NCI-H1417 (cell line): ENCODE measurements at regions not wholly inside any gene's neighbourhood (a gene's known extent, or its start where the extent isn't known, plus 50 kb on each side); places are given as distances from the start of the nearest gene placed in this dataset.

Experiments
- DNase-seq, 3 experiments: peaks; one replicate each; lab custom pipeline; 2025; lab: John Stamatoyannopoulos, UW

- peak in 2 of 3 experiments; percentile 37 to 79 for DNase-seq
Measured at GRCh38 chr3:187618722-187619121, 51.5 kb downstream of the SST start.

GRCh38 chr3:187617213-187617612 lies 53.0 kb downstream of the SST start:
- no peak for DNase-seq

- DNase-seq: peak; percentile 32 to 76 (median 63)
Measured at GRCh38 chr3:187616307-187616972, 53.8 kb downstream of the SST start.

GRCh38 chr3:187615630-187616029 lies 54.6 kb downstream of the SST start:
- DNase-seq: no peak

- no peak for DNase-seq
Measured at GRCh38 chr3:187612656-187613055, 57.5 kb downstream of the SST start.

- DNase-seq: no peak
Measured at GRCh38 chr3:187610981-187611511, 59.1 kb downstream of the SST start.

- no peak for DNase-seq
Measured at GRCh38 chr3:187594272-187594671, 75.9 kb downstream of the SST start.

- DNase-seq: no peak
Measured at GRCh38 chr3:187593451-187593850, 76.7 kb downstream of the SST start.

GRCh38 chr3:187590861-187591576 lies 79.2 kb downstream of the SST start:
- DNase-seq: no peak

- DNase-seq: no peak
Measured at GRCh38 chr3:187587076-187587475, 83.1 kb downstream of the SST start.

GRCh38 chr3:187586226-187586625 lies 84.0 kb downstream of the SST start:
- DNase-seq: no peak

- DNase-seq: no peak
Measured at GRCh38 chr3:187572441-187572840, 97.8 kb downstream of the SST start.

- DNase-seq: no peak
Measured at GRCh38 chr3:187571701-187572100, 98.5 kb downstream of the SST start.

- DNase-seq: no peak
Measured at GRCh38 chr3:187570776-187571175, 99.4 kb downstream of the SST start.

GRCh38 chr3:187568171-187568570 lies 102.0 kb downstream of the SST start:
- no peak for DNase-seq

GRCh38 chr3:187567661-187568121 lies 102.5 kb downstream of the SST start:
- DNase-seq: no peak

GRCh38 chr3:187567021-187567420 lies 103.2 kb downstream of the SST start:
- DNase-seq: no peak

- no peak for DNase-seq
Measured at GRCh38 chr3:187565701-187566100, 104.5 kb downstream of the SST start.

- no peak for DNase-seq
Measured at GRCh38 chr3:187558990-187559389, 111.2 kb downstream of the SST start.

GRCh38 chr3:187551416-187551815 lies 118.8 kb downstream of the SST start:
- DNase-seq: no peak

- DNase-seq: no peak
Measured at GRCh38 chr3:187550446-187550845, 119.7 kb downstream of the SST start.

GRCh38 chr3:187545366-187545765 lies 124.8 kb downstream of the SST start:
- DNase-seq: no peak

- no peak for DNase-seq
Measured at GRCh38 chr3:187544326-187544725, 125.9 kb downstream of the SST start.
